GM21786 (cell line): ENCODE measurements at regions not wholly inside any gene's neighbourhood (a gene's known extent, or its start where the extent isn't known, plus 50 kb on each side); places are given as distances from the start of the nearest gene placed in this dataset.
"Not testable (repeated sequence)": the region's sequence is repeated elsewhere in the genome, so short reads cannot be mapped to it uniquely, and the experiment has no call there.

Source experiments
- ATAC-seq: cut with Tn5 transposase; IDR thresholded peaks from one replicate; pipeline ENCODE4 v1.9.1; 2021; ENCODE audit not compliant: unreplicated experiment

DNA sequence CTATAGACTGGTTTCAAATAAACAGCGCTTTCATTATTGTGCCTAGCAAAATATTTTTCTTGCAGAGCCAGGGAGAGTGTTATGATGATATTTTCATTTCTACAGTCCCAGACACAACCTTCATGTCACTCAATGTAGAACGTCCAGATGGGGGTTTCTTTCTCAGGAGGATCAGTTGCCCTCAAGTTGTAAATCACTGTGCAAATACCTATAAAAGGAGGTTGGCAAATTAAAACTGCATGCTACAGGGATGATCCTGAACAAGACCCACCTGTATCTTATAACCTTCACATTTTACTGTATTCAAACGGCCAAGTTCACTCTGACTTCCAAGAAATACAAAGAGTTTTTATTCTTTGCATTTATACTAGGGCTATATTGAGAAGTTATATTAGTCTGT is 486.0 kb downstream of the EDEM1 start:
- no peak for ATAC-seq

GRCh38 chr3:5675319-5675718 is 487.8 kb downstream of the EDEM1 start:
- ATAC-seq, result no peak

GRCh38 chr3:5677555-5677954 is 490.0 kb downstream of the EDEM1 start:
- ATAC-seq, result no peak

DNA sequence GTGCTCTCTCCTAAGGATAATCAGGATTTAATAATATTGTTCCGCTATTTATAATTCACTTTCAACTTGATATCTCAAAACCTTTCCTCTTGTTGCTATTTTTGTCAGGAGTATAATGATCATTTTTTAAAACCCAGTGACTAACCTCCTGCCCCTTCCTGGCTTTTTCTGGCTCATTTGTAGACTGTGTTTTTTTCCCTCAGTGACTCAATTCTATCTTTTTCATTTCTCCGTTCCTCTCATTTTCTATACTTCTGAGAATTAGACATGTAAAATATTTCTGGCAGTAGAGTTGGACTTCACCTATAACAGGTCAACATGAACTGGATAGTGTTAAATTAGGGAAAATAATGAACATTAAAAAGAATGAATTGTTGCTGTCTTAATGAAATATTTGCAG is 490.7 kb downstream of the EDEM1 start:
- ATAC-seq, result no peak

- no peak for ATAC-seq
Observed at GRCh38 chr3:5678844-5679243, 491.3 kb downstream of the EDEM1 start.

DNA sequence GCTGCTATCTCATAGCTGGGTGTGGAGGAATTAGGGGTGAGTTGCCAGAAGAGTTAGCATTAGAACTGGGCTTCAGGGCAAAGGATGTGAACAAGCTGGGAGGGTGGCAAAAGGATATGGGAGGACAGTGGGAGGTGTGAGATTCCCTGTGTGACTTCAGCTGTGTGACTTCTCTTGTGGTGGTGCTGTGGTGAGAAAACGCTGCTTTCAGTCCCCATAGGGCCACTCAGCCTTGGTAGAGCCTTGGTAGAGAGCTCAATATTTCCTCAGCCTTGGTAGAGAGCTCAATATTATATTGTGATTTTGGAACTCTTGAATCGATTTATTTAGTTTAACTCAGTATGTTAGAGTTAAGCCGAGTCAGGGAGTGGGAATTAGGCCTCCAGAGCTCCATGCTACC is 499.7 kb downstream of the EDEM1 start:
- no peak for ATAC-seq

GRCh38 chr3:5690490-5690889 is 503.0 kb downstream of the EDEM1 start:
- ATAC-seq, result no peak

DNA sequence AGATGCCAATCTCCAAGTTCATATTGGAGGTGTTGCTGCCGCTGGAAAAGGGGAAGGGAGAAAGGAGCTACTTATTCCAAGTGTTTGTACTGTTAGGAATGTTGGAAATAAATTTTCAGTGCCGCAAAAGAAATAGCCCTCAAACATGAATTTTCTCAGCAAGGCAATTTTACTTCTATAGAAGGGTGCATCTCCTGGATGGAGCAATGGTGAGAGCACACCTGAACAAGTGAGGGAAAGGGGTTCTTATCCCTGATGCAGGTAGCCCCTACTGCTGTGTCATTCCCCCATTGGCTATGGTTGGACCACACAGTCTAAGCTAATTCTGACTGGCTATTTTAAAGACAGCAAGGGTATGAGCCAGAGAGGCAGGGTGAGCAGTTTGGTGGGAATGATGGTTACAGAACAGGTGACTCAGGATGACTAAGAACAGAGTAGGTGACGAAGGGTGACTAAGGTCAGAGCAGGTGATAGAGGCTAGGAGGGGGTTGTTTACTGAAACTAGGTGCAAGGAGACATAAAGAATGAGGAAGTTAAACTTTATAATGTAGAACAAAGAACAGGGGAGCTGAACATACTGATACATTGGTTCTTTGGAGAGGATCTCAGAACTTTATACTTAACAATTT is 503.5 kb downstream of the EDEM1 start:
- ATAC-seq, result no peak

DNA sequence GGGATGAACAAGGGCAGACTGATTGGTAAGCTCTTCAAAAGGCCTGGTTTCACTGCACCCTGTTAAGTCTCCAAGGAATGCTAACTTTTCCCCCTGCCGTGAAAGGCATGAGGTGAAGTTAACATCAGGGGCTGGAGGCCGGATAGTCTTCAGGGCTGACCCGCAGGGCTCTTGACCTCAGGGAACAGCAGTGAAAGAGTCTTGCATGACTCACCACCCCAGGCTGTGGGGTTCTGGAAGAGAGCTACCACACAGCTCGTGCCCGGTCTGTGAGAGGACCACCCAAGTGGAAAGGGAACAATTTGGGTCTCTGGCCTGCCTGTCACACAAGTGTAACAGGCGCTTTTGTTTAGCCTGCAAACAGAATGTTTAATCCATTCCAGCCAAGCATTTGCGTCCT is 504.9 kb downstream of the EDEM1 start:
- ATAC-seq, result no peak

GRCh38 chr3:5694266-5694665 is 506.8 kb downstream of the EDEM1 start:
- no peak for ATAC-seq

DNA sequence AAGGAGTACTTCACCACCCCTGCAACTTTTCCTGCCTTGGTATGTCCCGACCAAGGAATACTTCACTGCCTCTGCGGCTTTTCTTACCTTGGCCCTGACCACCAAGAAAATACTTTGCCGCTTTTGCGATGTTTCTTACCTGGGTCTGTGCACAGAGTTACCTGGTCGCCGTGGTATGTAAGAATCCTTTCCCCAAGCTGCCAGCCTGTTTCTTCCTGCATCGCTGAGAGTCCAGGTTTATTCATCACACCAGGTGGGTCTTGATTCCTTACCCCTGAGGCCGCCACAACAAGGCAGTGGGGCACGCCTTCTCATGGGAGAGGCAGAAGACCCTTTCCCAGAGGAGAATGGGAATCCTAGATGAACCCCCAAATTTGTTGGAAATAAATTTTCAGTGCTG is 511.3 kb downstream of the EDEM1 start:
- no peak for ATAC-seq

- no peak for ATAC-seq
Observed at GRCh38 chr3:5699313-5699712, 511.8 kb downstream of the EDEM1 start.

DNA sequence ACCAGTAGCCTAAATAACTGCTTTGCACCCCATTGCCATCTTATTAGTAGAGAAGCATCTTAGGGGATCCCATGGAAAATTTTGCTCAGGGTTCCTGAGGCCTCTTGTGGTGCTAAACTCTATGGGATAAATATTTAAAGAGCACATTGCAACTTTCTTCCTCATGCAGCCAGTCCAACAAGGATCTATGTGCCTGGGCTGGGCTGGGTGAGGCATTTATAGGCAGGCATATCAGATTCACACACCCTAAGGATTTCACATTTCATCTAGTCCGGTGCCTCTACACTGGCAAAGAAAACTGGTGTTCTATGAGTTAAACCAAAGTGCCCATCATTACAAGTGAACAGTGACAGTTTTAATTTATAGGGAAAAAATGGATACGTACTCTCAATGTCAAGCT is 512.3 kb downstream of the EDEM1 start:
- no peak for ATAC-seq

- not testable (repeated sequence) for ATAC-seq
Observed at GRCh38 chr3:5701005-5701404, 513.5 kb downstream of the EDEM1 start.

- no peak for ATAC-seq
Observed at GRCh38 chr3:5707794-5708193, 520.3 kb downstream of the EDEM1 start.

DNA sequence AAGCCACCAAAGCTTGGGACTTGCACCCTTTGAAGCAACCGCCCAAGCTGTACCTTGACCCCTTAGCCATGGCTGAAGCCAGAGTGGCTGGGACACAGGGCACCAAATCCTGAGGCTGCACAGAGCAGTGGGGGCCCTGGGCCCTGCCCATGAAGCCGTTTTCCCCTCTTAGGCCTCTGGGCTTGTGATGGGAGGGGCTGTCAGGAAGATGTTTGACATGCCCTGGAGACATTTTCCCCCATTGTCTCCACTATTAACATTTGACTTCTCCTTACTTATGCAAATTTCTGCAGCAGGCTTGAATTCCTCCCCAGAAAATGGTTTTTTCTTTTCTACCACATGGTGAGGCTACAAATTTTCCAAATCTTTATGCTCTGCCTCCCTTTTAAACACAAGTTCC is 522.2 kb downstream of the EDEM1 start:
- no peak for ATAC-seq

DNA sequence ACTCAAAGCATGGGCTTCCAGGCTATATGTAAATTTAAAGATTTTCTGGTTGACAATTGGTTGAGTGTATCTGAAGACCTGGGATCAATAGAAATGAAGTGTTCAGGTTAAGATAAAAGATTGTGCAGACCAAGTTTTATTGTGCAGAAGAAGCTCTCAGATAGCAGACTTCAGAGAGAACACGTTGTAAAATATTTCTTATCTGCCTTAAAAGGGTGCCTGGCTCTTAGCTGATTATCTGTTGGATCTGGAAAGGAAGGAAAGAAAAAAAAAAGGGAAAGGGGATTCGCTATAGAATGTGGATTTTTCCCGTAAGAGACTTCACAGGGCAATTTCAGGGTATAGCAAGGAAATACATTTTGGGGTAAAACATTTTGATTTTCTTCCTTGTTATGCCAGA is 523.2 kb downstream of the EDEM1 start:
- ATAC-seq, result no peak

DNA sequence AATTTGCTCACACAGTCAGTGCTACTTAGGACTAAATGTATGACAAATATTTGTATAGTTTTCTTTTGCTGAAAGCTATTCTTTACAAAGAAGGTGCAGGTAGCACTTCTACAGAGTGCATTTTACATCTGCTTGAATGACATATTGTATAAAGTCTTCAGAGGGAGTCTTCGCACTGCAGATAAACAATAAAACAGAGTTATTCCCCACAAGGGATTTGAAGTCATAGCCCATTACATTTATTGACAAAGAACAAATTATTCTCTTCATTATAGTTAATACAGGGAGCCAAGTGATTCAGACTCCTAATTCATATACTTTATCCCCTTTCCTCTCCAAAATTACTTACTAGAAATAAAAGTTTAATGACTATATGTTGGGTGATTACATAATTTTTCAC is 529.7 kb downstream of the EDEM1 start:
- no peak for ATAC-seq

GRCh38 chr3:5719668-5720067 is 532.2 kb downstream of the EDEM1 start:
- not testable (repeated sequence) for ATAC-seq

DNA sequence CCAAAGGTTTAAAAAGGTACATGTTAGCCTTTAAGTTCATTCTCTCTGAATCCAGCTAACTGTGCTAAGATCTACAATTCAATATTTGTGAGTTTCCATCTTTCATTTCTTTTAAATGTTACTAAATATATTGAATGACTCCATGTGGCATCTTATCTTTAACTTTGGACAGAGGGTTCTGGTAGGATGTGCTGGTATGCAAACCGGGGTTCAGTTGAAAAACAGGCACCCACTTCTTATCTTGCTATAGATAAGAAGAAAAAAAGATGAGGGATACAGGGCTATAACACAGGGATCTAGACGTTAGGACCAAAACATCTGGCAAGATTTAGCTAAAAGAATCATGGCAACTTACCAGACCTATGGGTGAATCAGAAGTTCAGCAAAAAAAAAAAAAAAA is 538.3 kb downstream of the EDEM1 start:
- no peak for ATAC-seq

DNA sequence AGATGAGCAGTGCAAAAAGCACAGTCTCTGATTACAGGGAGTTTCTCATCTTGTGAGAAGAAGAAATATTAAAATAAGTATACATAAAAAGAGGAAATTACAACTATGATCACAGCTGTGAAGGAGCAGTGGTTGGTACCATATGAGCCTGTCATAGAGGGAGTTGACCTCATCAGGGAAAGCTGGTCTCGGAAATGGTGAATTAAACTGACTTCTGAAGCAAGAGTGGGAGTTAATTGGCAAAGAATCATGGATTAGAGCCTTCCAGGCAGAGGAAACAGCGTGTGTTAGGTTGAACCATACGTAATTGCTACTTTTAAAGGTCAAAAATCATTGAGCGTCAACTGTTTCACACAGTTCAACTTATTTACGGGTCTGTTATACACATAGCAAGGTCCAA is 539.1 kb downstream of the EDEM1 start:
- no peak for ATAC-seq

GRCh38 chr3:5727743-5728484 is 540.4 kb downstream of the EDEM1 start:
- no peak for ATAC-seq

- no peak for ATAC-seq
Observed at GRCh38 chr3:5729852-5730251, 542.3 kb downstream of the EDEM1 start.
